ENCODE measurements at regions not wholly inside any gene's neighbourhood (a gene's known extent, or its start where the extent isn't known, plus 50 kb on each side); places are given as distances from the start of the nearest gene placed in this dataset.

- TF ChIP-seq CTCF (IDR thresholded peaks at IDR 0.05) (no peak), POLR2A (IDR thresholded peaks at IDR 0.05) (no peak)
Observed at GRCh38 chr10:83562381-83562780, 576.9 kb upstream of the GHITM start.

All from heart left ventricle (tissue), 13 donors.